HL-60 (cell line): ENCODE measurements at regions not wholly inside any gene's neighbourhood (a gene's known extent, or its start where the extent isn't known, plus 50 kb on each side); places are given as distances from the start of the nearest gene placed in this dataset.
"Not testable (repeated sequence)": the region's sequence is repeated elsewhere in the genome, so short reads cannot be mapped to it uniquely, and the experiment has no call there.

Experiments
- DNase-seq, 2 experiments: peaks; one replicate each; pipeline ENCODE4 v3.0.0-alpha.2; 2010 to 2020; ENCODE audit warnings: low read depth in 1 of 2, low spot score in 1 of 2
- H3K27ac ChIP-seq: fragments of 250-450 bp; sonication (Bioruptor Pico); replicated peaks from 2 replicates; pipeline ENCODE4 v1.5.1; 2020; ENCODE audit warnings: mild to moderate bottlenecking, moderate library complexity
- H3K27me3 ChIP-seq: fragments of 250-450 bp; sonication (Bioruptor Pico); 2 replicates; pipeline ENCODE4 v1.5.1; 2021; ENCODE audit warnings: mild to moderate bottlenecking, moderate library complexity; ENCODE audit not compliant: insufficient read depth, poor library complexity, severe bottlenecking
- H3K4me3 ChIP-seq: replicated peaks from 2 replicates; pipeline ENCODE4 v1.5.1; 2011; ENCODE audit warnings: mild to moderate bottlenecking, control low read depth, low read length; ENCODE audit not compliant: insufficient read depth
- GABPA ChIP-seq: IDR thresholded peaks from 2 replicates; pipeline ENCODE4 v1.6.1; 2012; ENCODE audit warnings: low read depth
- POLR2AphosphoS5 ChIP-seq: IDR thresholded peaks from 2 replicates; pipeline ENCODE4 v1.6.1; 2012; ENCODE audit warnings: low read depth
- SPI1 ChIP-seq: IDR thresholded peaks from 2 replicates; pipeline ENCODE4 v1.6.1; 2012; ENCODE audit warnings: low read depth, mild to moderate bottlenecking, borderline replicate concordance
- TF ChIP-seq, protein P1 (sequence below): IDR thresholded peaks from 2 replicates; pipeline ENCODE4 v1.6.1; 2012; ENCODE audit warnings: low read depth; ENCODE audit not compliant: insufficient replicate concordance
- TF ChIP-seq, protein P2 (sequence below): IDR thresholded peaks from one replicate; pipeline ENCODE4 v1.5.1; 2011; ENCODE audit warnings: low read length, control low read depth, inconsistent platforms; ENCODE audit not compliant: insufficient read depth

GRCh38 chr3:5505997-5506396, 318.5 kb downstream of the EDEM1 start:
- Histone ChIP-seq H3K4me3 (no peak overlapping the region), H3K27ac (no peak overlapping the region), H3K27me3 (no peaks in the 10 kb centered on the region)
- no peak for DNase-seq
- TF ChIP-seq SPI1 (no peak), GABPA (no peak), POLR2AphosphoS5 (no peak)
- TF ChIP-seq, protein P1, sequence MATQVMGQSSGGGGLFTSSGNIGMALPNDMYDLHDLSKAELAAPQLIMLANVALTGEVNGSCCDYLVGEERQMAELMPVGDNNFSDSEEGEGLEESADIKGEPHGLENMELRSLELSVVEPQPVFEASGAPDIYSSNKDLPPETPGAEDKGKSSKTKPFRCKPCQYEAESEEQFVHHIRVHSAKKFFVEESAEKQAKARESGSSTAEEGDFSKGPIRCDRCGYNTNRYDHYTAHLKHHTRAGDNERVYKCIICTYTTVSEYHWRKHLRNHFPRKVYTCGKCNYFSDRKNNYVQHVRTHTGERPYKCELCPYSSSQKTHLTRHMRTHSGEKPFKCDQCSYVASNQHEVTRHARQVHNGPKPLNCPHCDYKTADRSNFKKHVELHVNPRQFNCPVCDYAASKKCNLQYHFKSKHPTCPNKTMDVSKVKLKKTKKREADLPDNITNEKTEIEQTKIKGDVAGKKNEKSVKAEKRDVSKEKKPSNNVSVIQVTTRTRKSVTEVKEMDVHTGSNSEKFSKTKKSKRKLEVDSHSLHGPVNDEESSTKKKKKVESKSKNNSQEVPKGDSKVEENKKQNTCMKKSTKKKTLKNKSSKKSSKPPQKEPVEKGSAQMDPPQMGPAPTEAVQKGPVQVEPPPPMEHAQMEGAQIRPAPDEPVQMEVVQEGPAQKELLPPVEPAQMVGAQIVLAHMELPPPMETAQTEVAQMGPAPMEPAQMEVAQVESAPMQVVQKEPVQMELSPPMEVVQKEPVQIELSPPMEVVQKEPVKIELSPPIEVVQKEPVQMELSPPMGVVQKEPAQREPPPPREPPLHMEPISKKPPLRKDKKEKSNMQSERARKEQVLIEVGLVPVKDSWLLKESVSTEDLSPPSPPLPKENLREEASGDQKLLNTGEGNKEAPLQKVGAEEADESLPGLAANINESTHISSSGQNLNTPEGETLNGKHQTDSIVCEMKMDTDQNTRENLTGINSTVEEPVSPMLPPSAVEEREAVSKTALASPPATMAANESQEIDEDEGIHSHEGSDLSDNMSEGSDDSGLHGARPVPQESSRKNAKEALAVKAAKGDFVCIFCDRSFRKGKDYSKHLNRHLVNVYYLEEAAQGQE = no peak
- TF ChIP-seq, protein P2, sequence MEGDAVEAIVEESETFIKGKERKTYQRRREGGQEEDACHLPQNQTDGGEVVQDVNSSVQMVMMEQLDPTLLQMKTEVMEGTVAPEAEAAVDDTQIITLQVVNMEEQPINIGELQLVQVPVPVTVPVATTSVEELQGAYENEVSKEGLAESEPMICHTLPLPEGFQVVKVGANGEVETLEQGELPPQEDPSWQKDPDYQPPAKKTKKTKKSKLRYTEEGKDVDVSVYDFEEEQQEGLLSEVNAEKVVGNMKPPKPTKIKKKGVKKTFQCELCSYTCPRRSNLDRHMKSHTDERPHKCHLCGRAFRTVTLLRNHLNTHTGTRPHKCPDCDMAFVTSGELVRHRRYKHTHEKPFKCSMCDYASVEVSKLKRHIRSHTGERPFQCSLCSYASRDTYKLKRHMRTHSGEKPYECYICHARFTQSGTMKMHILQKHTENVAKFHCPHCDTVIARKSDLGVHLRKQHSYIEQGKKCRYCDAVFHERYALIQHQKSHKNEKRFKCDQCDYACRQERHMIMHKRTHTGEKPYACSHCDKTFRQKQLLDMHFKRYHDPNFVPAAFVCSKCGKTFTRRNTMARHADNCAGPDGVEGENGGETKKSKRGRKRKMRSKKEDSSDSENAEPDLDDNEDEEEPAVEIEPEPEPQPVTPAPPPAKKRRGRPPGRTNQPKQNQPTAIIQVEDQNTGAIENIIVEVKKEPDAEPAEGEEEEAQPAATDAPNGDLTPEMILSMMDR = no peak

DNA sequence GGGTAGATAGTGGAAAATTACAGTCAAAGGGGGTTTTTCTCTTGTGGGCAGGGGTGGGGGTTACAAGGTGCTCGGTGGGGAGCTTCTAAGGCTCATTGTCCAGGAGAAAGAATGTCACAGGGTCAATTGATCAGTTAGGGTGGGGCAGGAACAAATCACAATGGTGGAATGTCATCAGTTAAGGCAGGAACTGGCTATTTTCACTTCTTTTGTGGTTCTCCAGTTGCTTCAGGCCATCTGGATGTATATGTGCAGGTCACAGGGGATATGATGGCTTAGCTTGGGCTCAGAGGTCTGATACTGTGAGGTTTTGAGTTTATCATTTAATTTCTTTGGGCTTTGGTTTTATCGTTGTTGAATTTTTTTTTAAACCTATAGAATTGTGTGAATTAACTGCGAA, 321.4 kb downstream of the EDEM1 start:
- H3K4me3 ChIP-seq, DNase-seq, H3K27me3 ChIP-seq, H3K27ac ChIP-seq: not testable (repeated sequence)

GRCh38 chr3:5510300-5510699, 322.8 kb downstream of the EDEM1 start:
- no peak overlapping the region for H3K4me3 ChIP-seq
- TF ChIP-seq, protein P2 = no peak
- TF ChIP-seq GABPA (no peak), POLR2AphosphoS5 (no peak), SPI1 (no peak)
- TF ChIP-seq, protein P1 = no peak
- DNase-seq = no peak
- H3K27me3 ChIP-seq = no peaks in the 10 kb centered on the region
- H3K27ac ChIP-seq = no peak overlapping the region

- no peak for DNase-seq
- no peak for TF ChIP-seq SPI1
- no peak for TF ChIP-seq GABPA
- TF ChIP-seq, protein P2 = no peak
- TF ChIP-seq POLR2AphosphoS5 = no peak
- TF ChIP-seq, protein P1 = no peak
- Histone ChIP-seq H3K27ac (no peak overlapping the region), H3K27me3 (no peaks in the 10 kb centered on the region), H3K4me3 (no peak overlapping the region)
These were observed 330.4 kb downstream of the EDEM1 start for GRCh38 chr3:5517921-5518320.
